ENCODE measurements at regions not wholly inside any gene's neighbourhood (a gene's known extent, or its start where the extent isn't known, plus 50 kb on each side); places are given as distances from the start of the nearest gene placed in this dataset.
A peak's percentile ranks its signal among the peaks of the same experiment; 100 is the strongest.

DNA sequence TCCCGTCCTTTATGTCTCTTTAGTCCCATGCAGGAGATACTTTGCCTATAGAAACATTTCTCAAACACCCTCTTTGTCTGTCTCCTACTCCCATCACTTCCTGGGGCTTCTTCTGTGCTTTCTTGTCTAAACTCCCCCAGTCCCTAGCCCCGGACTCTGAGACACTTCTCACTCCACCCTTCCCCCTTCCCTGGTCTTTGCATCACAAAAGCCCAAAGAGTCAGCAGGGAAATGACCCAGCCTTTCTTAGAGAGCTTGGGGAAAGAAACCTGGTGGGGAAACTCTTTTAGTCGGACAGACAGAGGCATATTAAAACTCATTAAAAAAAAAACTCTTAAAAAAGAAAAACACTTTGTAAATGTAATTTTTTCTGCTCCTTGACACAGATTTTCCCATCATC lies 211.2 kb downstream of the TJP1 start:
- no peak for DNase-seq (ENCODE audit: low spot score)

DNA sequence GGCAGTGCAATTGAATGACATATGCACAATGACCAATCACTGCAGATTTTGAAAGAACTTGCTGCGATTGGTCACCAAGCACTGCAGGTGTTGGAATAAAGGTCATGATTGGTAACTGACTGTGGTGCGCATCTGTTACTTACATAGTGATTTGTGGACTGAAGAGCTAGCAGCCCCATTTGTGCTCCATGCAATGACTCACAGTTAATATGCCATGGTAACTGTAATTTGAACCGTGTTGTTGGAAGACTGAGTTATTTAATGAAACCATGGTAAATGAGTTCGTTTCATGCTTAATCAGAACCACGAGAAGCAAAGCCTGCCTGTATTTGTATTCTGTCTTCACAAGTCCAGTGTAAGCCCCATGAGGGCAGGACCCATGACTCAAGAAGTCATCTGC lies 220.5 kb downstream of the TJP1 start:
- no peak for DNase-seq (ENCODE audit: low spot score)

DNA sequence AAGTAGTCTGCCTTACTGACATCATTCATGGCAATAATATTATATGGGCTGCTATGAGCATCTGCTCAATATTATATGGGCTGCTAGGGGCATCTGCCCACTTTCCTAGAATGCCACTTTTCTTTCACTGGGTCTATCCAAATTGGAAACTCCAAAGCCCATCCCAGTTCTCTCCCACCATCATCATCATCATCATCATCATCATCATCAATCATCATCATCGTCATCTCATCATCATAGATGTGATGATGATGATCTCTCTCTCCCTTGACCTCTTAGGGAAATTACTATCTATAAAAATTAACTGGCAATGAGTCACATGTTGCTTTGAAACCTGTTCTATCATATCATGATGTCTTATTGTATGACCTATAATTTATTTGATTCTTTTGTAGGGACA lies 222.0 kb downstream of the TJP1 start:
- no peak for DNase-seq (ENCODE audit: low spot score)

GRCh38 chr15:29596266-29596665 lies 226.0 kb downstream of the TJP1 start:
- DNase-seq (ENCODE audit: low spot score) = peak; percentile 46

DNA sequence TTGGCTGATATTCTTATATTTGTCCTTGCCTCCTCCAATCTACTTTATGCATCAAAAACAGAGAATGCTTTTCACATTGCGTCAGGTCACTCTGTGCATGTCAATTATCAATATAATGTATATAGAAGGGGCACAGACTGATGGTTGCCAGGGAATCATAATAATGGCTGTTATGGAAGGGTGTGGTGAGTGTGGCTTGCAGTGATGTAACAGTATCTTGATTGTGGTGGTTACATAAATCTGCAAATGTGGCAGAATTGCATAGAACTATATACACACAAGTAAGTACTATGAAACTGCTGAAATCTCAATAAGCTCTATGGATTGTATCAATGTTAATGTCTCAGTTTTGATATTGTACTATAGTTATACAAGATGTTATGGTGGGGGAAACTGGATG lies 228.6 kb downstream of the TJP1 start:
- no peak for DNase-seq (ENCODE audit: low spot score)

- DNase-seq (ENCODE audit: low spot score) = no peak
These were observed 229.2 kb downstream of the TJP1 start for GRCh38 chr15:29593111-29593510.

DNA sequence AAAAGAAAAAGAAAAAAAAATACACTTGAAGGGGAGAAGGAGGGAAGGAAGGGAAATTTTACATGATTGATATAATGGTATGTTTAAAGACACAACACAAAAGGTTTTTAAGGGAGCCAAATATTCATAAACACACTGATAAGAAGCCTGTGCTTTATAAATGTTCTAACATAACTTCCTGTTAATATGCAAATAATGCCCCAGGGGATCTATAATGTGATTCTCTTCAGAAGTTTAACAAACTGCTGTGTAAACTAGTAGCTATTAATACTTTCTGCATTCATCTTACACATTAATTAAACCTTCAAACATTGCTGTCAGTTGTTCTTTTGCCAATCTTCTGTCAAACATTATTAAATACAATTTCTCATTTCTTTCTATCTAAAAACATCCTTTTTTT lies 231.6 kb downstream of the TJP1 start:
- no peak for DNase-seq (ENCODE audit: low spot score)

DNA sequence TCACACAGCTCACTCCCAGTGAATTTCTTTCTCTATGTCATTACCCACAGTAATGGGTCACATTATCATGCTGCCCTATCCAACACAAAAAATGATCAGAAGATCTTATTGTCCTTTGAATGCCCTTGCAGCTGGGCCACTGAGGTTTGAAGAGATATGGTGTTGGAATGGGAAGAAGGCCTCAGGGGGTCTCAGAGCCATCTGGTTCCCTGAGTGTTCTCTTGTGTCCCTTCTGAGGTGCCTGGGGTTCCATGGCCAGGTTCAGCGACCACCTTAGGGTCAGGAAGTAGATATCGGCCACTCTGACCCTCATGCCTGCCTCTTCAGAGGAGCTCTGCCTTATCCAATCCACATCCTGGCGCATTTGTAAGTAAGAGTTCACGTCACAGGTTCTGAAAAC lies 232.3 kb downstream of the TJP1 start:
- DNase-seq (ENCODE audit: low spot score) = no peak

DNA sequence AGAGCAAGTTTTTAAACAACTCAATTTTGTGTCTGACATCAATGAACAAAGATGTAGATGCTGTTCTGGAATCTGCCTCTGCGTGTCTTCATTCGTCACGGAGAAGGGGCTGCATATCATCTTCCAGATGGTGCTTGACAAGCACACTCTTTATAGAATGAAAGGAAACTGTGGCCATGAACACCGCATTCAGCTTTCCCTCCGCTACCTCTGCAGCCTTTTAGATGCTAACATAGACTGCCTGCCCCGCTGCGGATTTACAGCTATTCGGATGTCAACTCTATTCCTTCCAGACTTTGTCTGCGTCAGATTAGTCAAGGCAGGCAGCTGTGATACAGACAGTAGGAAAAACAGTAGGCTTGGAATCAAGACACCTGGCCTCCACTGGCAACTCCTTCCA lies 232.9 kb downstream of the TJP1 start:
- DNase-seq (ENCODE audit: low spot score) = no peak

DNA sequence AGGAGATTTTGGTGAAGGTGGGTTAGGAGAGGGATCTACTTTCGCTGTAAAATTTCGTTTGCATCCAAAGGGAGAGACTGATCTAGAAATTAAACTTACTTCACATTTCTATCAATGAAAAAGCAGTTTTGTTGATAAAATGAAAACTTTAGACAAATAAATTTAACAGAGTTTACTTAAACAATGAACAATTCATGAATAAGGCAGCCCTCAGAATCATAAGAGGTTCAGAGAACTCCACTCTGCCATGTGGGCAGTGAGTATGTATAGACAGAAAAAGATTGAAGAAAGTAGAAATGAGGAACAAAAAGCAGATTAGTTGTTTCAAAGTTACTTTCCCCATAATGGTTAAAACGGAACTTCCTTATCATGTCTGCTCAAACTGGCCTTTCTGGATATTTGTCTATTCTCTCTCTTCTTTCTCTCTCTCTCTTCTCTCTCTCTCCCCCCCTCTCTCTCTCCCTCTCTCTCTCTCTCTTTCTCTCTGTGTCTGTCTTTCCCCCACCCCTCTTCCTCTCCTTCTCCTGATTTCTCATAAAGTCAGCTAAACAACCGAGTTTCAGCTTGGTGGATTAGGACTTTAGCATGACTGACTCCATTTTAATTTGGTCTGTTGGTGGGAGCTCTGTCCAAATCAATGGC lies 248.9 kb downstream of the TJP1 start:
- DNase-seq (ENCODE audit: low spot score) = no peak

GRCh38 chr15:29571792-29572431 lies 250.4 kb downstream of the TJP1 start:
- no peak for DNase-seq (ENCODE audit: low spot score)

DNA sequence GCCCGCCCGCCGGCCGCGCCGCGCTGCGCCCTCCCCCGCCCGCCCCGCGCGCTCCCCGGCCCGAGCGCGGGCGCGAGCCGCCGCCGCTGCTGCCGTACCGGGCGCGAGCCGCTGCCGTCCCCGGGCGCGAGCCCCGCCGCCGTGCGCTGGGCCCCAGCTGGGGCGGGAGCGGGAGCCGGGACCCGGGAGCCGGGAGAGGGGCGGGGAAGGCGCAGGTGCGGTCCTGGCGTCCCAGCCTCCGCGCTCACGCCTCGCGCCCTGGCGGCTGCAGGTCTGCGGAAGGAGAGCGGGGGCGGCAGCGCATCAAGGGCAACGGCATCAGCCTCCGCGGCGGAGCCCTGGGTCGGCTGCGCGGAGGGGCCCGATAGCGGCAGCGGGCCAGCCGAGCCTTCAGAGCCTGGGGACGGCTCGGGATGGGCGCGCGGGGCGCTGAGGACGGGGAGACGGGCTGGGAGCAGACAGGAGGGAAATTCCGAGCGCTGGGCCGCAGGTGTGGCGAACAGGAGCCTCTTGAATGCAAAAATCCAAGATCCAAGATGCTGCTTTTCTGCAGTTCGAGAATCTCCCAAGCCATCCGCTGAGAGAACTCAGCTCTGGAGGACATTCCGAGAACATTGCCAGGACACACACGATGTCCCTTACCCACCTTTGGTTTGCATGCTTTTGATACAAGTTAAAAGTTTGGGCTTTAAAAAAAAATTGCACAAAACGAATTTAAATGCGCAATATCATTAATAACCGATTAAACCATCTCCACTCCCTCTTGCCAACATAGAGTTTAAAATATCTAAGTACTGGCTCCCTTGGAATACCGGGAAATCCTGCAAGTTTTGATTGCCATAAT lies 251.1 kb downstream of the TJP1 start:
- DNase-seq (ENCODE audit: low spot score) = no peak

DNA sequence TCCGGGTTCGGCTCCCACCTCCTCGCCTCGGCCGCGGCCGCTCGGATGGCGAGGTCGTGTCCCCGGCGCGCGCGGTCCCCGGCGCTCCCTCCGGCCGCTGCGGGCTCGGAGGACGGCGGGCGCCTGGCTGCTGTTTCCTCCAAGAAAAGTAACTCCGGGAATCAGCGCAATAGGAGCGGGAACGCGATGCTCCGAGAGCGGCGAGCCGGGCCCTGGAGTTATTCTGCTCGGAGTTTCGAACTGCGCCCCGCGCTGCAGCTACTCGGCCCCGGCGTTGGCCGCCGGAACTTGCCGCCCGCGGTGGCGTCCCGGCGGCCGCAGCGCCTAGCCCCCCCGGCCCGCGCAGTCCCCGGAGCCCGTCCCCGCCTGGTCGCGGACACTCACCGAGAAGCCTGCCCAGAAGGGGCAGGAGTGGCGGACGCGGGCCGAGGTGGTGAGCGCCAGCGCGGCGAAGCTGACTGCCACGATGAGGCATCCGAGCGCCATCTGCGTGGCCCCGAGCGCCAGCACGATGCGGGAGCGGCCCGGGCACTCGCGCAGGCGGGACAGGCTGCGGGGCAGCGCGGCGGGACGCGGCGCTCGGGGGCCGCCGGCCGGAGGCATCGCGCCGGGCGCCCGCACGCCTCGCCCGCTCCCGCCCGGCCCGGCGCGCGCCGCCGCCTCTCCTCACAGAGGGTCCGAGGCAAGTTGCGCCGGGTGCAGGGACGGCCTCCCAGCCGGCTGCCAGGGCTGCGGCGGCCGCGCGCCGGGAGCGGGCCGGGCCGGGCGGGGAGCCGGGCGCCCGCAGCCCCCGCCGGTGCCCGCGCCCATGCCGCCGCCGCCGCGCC lies 251.9 kb downstream of the TJP1 start:
- no peak for DNase-seq (ENCODE audit: low spot score)

DNA sequence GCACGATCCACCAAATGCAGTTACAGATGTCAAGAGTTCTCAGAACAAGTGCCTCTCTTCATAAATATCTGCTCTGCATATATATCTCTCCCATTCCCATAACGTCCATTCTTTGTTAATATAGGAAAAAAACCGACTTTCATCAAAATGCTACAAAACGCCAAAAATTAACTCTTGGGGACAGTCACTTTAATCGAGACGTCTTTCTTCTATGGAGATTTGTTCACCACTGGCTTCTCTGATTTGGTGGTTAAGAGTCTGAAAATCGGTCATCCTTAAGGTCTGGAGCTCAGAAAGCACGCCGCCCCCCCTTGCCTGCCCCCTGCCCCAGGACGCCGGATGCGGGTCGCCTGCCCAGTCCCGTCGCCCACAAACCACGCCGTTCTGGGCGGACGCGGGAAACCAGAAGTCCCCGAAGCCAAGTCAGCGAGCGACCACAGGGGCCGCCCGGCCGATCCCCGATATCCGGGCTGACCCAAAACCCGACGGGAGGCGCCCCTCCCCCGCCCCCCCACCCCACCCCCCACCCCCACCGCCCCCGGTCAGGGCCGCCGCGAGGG lies 252.7 kb downstream of the TJP1 start:
- DNase-seq (ENCODE audit: low spot score) = no peak

DNA sequence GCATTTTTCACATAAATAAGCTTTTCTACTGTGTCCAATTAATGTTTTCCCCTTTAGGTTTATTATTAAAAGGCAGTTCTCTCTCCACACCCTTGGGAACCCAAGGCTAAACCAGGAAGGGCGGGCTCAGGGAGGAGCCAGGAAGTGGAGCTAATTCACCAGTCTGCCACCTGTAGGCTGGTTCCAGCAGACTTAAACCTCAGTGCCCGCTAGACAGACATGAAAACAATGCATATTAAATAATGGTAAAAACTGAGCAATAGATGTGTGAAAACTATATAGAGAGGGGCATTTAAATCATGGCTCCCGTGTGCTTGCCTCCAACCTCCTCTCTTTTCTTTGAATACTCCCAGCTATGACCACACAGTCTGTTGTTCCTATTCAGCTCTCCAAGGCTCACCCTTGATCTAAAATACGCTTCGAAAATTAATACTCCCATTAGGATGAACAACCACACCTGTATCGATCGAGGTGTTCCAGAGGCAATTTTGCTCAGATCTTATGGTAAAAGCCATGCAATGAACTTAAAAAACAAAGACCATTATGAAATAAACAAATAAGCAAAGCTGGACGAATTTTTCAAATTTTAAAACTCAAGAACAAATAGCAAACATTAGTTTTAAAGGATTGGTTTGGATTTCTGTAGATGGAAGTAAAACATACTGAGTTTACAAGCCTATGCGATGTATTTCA lies 253.3 kb downstream of the TJP1 start:
- peak; percentile 69 for DNase-seq (ENCODE audit: low spot score)

DNA sequence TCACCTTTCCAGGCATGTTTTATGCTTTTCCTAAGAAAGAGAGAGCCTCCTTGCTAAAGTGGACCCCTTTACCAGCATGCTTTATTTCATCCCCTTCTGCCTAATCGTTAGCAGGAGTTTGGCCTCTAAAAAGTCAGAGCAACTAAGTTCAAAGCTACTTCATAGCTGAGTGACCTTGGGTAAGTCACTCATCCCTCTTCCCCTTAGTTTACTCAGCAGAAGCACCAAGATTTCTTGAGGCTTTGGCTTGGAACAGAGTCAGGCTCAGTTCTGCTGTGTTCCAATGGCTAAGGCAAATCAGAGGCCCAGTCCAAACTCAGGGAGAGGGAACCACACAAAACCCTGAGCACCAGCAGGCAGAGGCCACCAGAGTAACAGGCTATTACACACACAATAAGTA lies 254.9 kb downstream of the TJP1 start:
- DNase-seq (ENCODE audit: low spot score) = no peak

DNA sequence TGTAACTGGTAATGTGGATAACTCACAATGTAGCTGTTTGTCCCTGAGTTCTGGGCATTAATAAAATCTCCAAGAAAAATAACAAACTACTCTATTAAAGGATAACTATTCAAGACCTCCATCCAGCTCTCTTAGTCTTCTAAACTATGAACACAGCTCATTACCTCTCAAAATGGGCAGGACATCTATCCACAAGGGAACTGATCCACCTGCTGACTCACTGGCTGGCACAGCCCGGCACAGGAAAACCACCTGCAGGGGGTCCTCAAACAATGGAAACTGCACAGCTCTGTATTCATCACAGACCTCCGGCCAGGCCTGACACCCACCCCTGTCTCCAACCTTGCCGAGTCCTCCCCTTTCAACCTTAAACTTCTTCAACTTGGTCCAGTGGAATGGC lies 255.4 kb downstream of the TJP1 start:
- DNase-seq (ENCODE audit: low spot score) = no peak

- no peak for DNase-seq (ENCODE audit: low spot score)
These were observed 259.2 kb downstream of the TJP1 start for GRCh38 chr15:29563112-29563511.

DNA sequence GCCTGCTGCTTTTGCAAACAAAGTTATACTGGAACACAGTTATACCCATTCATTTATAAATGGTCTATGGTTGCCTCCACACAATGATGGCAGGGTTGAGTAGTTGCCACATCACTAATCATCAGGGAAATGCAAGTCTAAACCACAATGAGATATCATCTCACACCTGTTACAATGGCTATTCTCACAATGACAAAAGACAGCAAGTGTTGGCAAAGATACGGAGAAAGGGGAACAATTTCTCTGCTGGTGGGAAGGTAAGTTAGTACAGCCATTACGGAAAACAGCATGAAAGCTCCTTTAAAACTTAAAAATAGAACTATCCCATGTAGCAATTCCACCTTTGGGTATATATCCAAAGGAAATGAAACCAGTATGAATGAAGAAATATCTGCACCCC lies 261.4 kb downstream of the TJP1 start:
- DNase-seq (ENCODE audit: low spot score) = no peak

DNA sequence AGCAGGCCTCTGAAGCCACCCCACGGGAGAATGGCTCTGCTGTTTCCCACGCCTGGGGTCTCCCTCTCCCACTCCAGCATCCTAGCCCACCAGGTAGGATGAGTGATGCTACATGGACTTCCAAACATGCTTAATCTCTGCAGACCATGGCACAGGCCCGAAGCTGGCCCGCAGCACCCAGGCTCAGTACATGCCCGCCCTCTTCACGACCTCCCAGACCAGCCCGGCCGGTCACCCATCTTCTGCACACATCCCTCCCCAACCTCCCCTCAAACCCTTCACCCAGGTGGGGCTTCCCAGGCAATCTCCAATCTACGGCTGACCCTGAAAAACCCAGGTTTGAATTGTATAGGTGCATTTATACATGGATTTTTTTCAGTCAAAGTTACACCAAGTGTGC lies 264.0 kb downstream of the TJP1 start:
- DNase-seq (ENCODE audit: low spot score) = no peak

DNA sequence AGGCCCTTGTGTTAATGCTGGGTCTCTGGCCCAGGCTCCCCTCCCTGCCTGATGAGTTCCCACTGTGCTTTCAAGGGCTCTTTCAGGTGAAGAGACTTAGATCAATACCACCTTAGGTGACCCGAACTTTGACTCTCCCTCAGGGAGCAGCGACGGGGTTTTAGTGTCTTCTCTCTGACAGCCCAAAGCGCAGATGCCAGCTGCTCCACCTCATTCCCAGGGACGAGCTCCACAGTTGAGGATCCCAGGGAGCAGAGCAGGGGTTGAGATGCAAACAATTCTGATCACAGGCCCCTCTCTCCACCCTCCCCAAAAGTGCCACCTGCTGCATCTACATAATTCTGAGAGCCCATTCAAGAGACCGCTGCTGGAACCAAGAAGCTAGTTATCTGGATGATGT lies 265.1 kb downstream of the TJP1 start:
- no peak for DNase-seq (ENCODE audit: low spot score)

Data from A172 (cell line).